GM23248 (cell line): ENCODE measurements at regions not wholly inside any gene's neighbourhood (a gene's known extent, or its start where the extent isn't known, plus 50 kb on each side); places are given as distances from the start of the nearest gene placed in this dataset.

Experiments used
- DNase-seq: peaks from one replicate; pipeline ENCODE4 v3.0.0-alpha.2; 2015
- H2AFZ ChIP-seq: fragments of 200-600 bp; sonication (generic); 2 replicates; pipeline ENCODE4 v1.6.1; 2016; ENCODE audit warnings: antibody characterized with exemption
- H3F3A ChIP-seq: fragments of 200-600 bp; sonication (generic); 2 replicates; pipeline ENCODE4 v1.6.1; 2016; ENCODE audit warnings: mild to moderate bottlenecking, antibody characterized with exemption, mixed run types; ENCODE audit not compliant: insufficient read depth
- H3K27ac ChIP-seq: fragments of 200-600 bp; sonication (generic); 2 replicates; pipeline ENCODE4 v1.5.1; 2016; ENCODE audit warnings: mild to moderate bottlenecking
- H3K27me3 ChIP-seq: fragments of 200-600 bp; sonication (generic); replicated peaks from 2 replicates; pipeline ENCODE4 v1.6.1; 2016; ENCODE audit warnings: mild to moderate bottlenecking; ENCODE audit not compliant: insufficient read depth
- H3K36me3 ChIP-seq: fragments of 200-600 bp; sonication (generic); 2 replicates; pipeline ENCODE4 v1.6.1; 2016; ENCODE audit warnings: low read depth, mild to moderate bottlenecking
- H3K4me1 ChIP-seq: fragments of 200-600 bp; sonication (generic); 2 replicates; pipeline ENCODE4 v1.6.1; 2016; ENCODE audit warnings: mild to moderate bottlenecking; ENCODE audit not compliant: insufficient read depth
- H3K4me2 ChIP-seq: fragments of 200-600 bp; sonication (generic); one replicate; pipeline ENCODE4 v1.6.1; 2016; ENCODE audit warnings: mild to moderate bottlenecking; ENCODE audit not compliant: unreplicated experiment
- H3K4me3 ChIP-seq: fragments of 200-600 bp; sonication (generic); 2 replicates; pipeline ENCODE4 v1.5.1; 2016; ENCODE audit warnings: mild to moderate bottlenecking
- H3K79me2 ChIP-seq: fragments of 200-600 bp; sonication (generic); 2 replicates; pipeline ENCODE4 v1.6.1; 2016; ENCODE audit warnings: mild to moderate bottlenecking; ENCODE audit not compliant: insufficient read depth
- H3K9ac ChIP-seq: fragments of 200-600 bp; sonication (generic); 2 replicates; pipeline ENCODE4 v1.6.1; 2016; ENCODE audit warnings: mild to moderate bottlenecking
- H3K9me2 ChIP-seq: fragments of 200-600 bp; sonication (generic); 2 replicates; pipeline ENCODE4 v1.6.1; 2016; ENCODE audit warnings: mixed run types, mild to moderate bottlenecking, moderate library complexity; ENCODE audit not compliant: insufficient read depth
- H3K9me3 ChIP-seq: fragments of 200-600 bp; sonication (generic); one replicate; pipeline ENCODE4 v1.6.1; 2017; ENCODE audit warnings: low read depth
- H4K20me1 ChIP-seq: fragments of 200-600 bp; sonication (generic); 2 replicates; pipeline ENCODE4 v1.6.0; 2016; ENCODE audit not compliant: insufficient read depth
- EZH2 ChIP-seq: fragments of 200-600 bp; sonication (generic); IDR thresholded peaks from 2 replicates; pipeline ENCODE4 v1.6.1; 2018; ENCODE audit warnings: antibody characterized with exemption, mild to moderate bottlenecking; ENCODE audit not compliant: insufficient read depth, poor library complexity, severe bottlenecking
- EZH2phosphoT487 ChIP-seq: fragments of 200-600 bp; sonication (generic); IDR thresholded peaks from 2 replicates; pipeline ENCODE4 v1.6.1; 2018; ENCODE audit warnings: antibody characterized with exemption, moderate library complexity, mild to moderate bottlenecking, low read depth; ENCODE audit not compliant: insufficient read depth
- WGBS, 2 experiments: methylation state at CpG; one replicate each; pipeline ENCODE4 v1.1.6; 2015 to 2017; ENCODE audit warnings: low lambda C conversion rate in 2 of 2, low coverage in 1 of 2; ENCODE audit errors: missing lambda C conversion rate in 2 of 2; 5-methylcytosine and 5-hydroxymethylcytosine counted together
- in situ Hi-C: fragments of 300-500 bp; cut with MboI; formaldehyde crosslinking; loops from 2 replicates; pipeline ENCODE4 v1.15.0; 2020

DNA sequence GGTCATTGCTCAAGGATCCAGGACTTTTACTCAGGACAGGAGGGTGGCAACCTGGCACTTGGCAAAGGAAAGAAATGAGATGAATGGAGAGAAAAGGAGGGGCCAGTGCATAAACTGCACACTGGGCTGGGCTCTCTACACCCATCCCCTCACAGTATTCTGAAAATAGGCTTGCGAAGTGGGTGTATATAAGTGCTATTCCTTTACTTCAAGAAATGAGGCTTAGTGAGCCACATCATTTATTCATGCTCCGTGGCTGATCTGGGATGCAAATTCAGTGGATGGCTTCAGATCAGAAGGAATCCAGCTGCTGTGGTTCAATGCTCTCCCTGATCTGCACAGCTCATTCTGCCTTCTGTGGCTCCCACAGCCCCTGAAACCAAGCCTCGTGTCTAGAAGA lies 297.7 kb downstream of the UQCRFS1 start:
- no peaks in the 10 kb centered on the region for H3K4me1 ChIP-seq

DNA sequence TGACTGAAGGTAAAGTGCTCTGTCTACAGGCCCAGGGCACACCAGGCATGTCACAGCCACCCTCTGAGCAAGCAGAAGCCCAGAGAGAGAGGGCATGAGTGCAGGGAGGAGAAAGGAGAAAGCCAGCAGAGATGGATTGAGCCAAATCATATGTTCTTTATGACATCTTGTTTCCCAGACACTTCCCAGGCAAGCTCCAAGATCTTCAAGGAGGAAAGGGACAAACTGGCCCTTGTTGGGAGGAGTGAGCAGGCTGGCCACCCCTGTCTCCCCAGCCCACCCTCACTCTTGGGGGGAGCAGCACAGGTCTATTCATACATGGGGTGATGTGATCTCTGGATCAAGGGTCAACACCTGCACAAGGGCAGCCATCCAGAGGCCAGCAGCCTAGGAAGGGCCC lies 298.8 kb downstream of the UQCRFS1 start:
- no peak for TF ChIP-seq EZH2phosphoT487
- TF ChIP-seq EZH2 = no peak

More for the DNA sequence above, 297.7 kb downstream of the UQCRFS1 start:
- H3K36me3 ChIP-seq = no peaks in the 10 kb centered on the region
- H2AFZ ChIP-seq = no peak overlapping the region
- WGBS, 2 experiments = 44 to 52% methylated on average over 3 of the region's 3 CpGs
- H3K9me3 ChIP-seq = no peaks in the 10 kb centered on the region
- H3K4me2 ChIP-seq = no peak overlapping the region
- no peaks in the 10 kb centered on the region for H3K79me2 ChIP-seq
- no peak overlapping the region for H3K4me3 ChIP-seq
- no peaks in the 10 kb centered on the region for H4K20me1 ChIP-seq
- H3F3A ChIP-seq = no peaks in the 10 kb centered on the region
- no peaks in the 10 kb centered on the region for H3K9me2 ChIP-seq
- in situ Hi-C loops = no loop called here
- DNase-seq = no peak
- H3K27me3 ChIP-seq = peaks cover 13% of the 10 kb centered on the region
- no peak overlapping the region for H3K9ac ChIP-seq
- no peak overlapping the region for H3K27ac ChIP-seq
- TF ChIP-seq EZH2phosphoT487 = no peak
- no peak for TF ChIP-seq EZH2

DNA sequence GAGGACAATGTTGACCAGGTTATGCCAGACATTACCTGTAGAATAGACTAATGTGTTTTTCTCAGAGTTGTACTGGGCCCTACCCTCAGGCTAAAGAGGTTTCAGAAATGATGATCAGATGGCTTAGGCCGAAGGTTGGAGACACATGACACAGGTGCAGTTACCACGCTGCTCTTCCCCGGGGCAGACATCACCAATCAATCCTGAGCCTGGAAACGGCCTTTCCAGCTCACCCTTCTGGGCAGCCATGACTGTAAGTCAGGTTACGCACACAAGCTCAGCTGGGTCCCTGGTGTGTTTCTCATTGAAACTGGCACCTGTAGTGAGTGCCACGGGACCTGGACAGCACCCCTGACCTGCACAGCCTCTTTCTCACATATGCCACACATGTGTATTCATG lies 299.3 kb downstream of the UQCRFS1 start:
- H3K79me2 ChIP-seq = no peaks in the 10 kb centered on the region
- H3K9ac ChIP-seq = no peak overlapping the region
- 45 to 47% methylated on average over 6 of the region's 6 CpGs for WGBS, 2 experiments
- no peaks in the 10 kb centered on the region for H3K9me3 ChIP-seq
- no peak overlapping the region for H3K4me3 ChIP-seq
- H4K20me1 ChIP-seq = no peaks in the 10 kb centered on the region
- no peaks in the 10 kb centered on the region for H3K4me1 ChIP-seq
- H3K9me2 ChIP-seq = no peaks in the 10 kb centered on the region
- H3K27me3 ChIP-seq = peaks cover 18% of the 10 kb centered on the region
- no peaks in the 10 kb centered on the region for H3F3A ChIP-seq
- in situ Hi-C loops = no loop called here
- H3K36me3 ChIP-seq = no peaks in the 10 kb centered on the region
- no peak for DNase-seq
- no peak overlapping the region for H3K4me2 ChIP-seq
- no peak overlapping the region for H2AFZ ChIP-seq
- no peak overlapping the region for H3K27ac ChIP-seq
- no peak for TF ChIP-seq EZH2
- TF ChIP-seq EZH2phosphoT487 = no peak

More for the DNA sequence above, 298.8 kb downstream of the UQCRFS1 start:
- Histone ChIP-seq H3K79me2 (no peaks in the 10 kb centered on the region), H3K4me2 (no peak overlapping the region), H2AFZ (no peak overlapping the region), H3K27ac (no peak overlapping the region), H3K4me3 (no peak overlapping the region), H3K27me3 (peaks cover 18% of the 10 kb centered on the region), H4K20me1 (no peaks in the 10 kb centered on the region), H3F3A (no peaks in the 10 kb centered on the region), H3K9me2 (no peaks in the 10 kb centered on the region), H3K9ac (no peak overlapping the region), H3K36me3 (no peaks in the 10 kb centered on the region), H3K4me1 (no peaks in the 10 kb centered on the region), H3K9me3 (no peaks in the 10 kb centered on the region)
- DNase-seq = no peak
- in situ Hi-C loops = no loop called here

DNA sequence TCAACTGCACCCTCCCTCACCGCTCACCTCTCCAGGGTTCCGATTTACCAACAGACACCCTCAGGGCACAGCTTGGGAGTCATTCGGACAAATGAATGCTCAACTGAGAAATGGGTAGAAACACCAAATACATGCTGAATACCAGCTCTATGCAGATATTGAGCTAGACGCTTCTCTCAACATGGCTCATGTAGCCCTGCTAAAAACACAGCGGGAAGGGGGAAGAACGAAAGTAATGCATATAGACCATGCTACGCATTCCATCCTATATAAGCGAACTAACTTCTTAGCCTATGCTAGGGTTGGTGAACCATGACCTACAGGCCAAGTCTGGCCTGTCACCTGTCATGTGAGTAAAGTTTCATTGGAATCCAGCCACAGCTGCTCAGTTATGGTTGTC lies 304.0 kb downstream of the UQCRFS1 start:
- Histone ChIP-seq H3K9me2 (no peaks in the 10 kb centered on the region), H3F3A (no peaks in the 10 kb centered on the region), H4K20me1 (no peaks in the 10 kb centered on the region), H2AFZ (no peak overlapping the region), H3K4me3 (no peak overlapping the region), H3K27me3 (peaks cover 18% of the 10 kb centered on the region), H3K36me3 (no peaks in the 10 kb centered on the region), H3K4me1 (peaks cover 7% of the 10 kb centered on the region; the same call in 1 of the 2 replicates), H3K4me2 (no peak overlapping the region), H3K9ac (no peak overlapping the region), H3K79me2 (no peaks in the 10 kb centered on the region), H3K9me3 (no peaks in the 10 kb centered on the region), H3K27ac (no peak overlapping the region)
- in situ Hi-C loops = no loop called here
- WGBS, 2 experiments = 56% methylated on average over 8 of the region's 8 CpGs
- no peak for TF ChIP-seq EZH2phosphoT487
- no peak for DNase-seq

DNA sequence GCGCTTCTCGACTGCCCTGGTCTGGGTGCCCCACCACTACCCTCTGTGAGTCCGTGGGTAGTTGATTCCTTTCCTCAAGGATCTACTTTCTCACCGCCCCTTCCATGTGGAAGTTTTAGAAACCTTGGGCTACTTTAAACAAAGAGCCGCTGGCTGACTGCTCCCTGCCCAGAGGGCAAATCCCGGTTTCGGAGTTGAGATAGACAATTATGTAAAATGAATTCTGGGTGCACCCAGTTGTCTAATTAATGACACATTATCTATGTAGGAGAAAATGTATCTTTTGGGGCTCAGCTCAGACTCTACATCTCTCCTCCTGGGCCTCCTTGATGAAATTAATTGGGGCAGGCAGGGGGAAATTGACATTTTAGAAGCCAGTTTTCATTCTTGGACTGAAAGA lies 305.4 kb downstream of the UQCRFS1 start:
- in situ Hi-C loops = no loop called here
- H3F3A ChIP-seq = no peaks in the 10 kb centered on the region
- WGBS, 2 experiments = 51 to 53% methylated on average over 7 of the region's 7 CpGs
- peaks cover 7% of the 10 kb centered on the region; the same call in 1 of the 2 replicates for H3K4me1 ChIP-seq
- DNase-seq = no peak
- H4K20me1 ChIP-seq = no peaks in the 10 kb centered on the region
- TF ChIP-seq EZH2phosphoT487 = no peak
- TF ChIP-seq EZH2 = no peak
- H3K9ac ChIP-seq = no peak overlapping the region
- H2AFZ ChIP-seq = no peak overlapping the region
- no peak overlapping the region for H3K4me2 ChIP-seq
- no peak overlapping the region for H3K27ac ChIP-seq
- H3K9me2 ChIP-seq = no peaks in the 10 kb centered on the region
- H3K79me2 ChIP-seq = no peaks in the 10 kb centered on the region
- H3K4me3 ChIP-seq = no peak overlapping the region
- H3K36me3 ChIP-seq = no peaks in the 10 kb centered on the region
- H3K27me3 ChIP-seq = peaks cover 14% of the 10 kb centered on the region
- H3K9me3 ChIP-seq = no peaks in the 10 kb centered on the region
